ENCODE measurements at regions not wholly inside any gene's neighbourhood (a gene's known extent, or its start where the extent isn't known, plus 50 kb on each side); places are given as distances from the start of the nearest gene placed in this dataset.

DNA sequence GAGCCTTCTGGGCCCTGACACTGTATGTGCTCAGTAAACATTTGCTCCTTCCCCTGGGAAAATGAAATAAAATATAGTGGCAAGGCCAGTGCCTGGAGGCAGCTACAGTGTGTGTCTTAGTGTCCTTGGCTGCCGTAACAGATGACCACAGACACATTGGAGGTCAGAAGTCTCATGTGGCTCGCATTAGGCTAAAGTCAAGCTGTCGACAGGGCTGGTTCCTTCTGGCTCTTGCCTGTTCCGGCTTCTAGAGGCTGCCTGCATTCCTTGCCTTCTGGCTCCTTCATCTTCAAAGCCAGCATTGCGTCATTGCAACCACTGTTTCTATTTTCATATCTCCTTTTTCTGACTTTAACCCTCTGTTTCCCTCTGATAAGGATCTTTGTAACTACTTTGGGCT lies 83.6 kb upstream of the STX18 start (continued):
- TF ChIP-seq E2F8 (IDR thresholded peaks at IDR 0.05; ENCODE audit: low read depth, partially characterized antibody) = no peak
- TF ChIP-seq DPF2 (IDR thresholded peaks at IDR 0.05) = no peak
- no peak for TF ChIP-seq POLR2AphosphoS2 (IDR thresholded peaks at IDR 0.05; ENCODE audit: low read depth, low read length)
- TF ChIP-seq YBX1 (IDR thresholded peaks at IDR 0.05) = no peak
- TF ChIP-seq NFIC (IDR thresholded peaks at IDR 0.05; ENCODE audit: low read depth, low read length) = no peak
- no peak for TF ChIP-seq MTA3 (IDR thresholded peaks at IDR 0.05; ENCODE audit: borderline replicate concordance, low read length)
- no peak for TF ChIP-seq CREM (IDR thresholded peaks at IDR 0.05; ENCODE audit: low read depth)
- TF ChIP-seq SUZ12 (IDR thresholded peaks at IDR 0.05; ENCODE audit: unreplicated experiment) = no peak
- TF ChIP-seq ZNF592 (IDR thresholded peaks at IDR 0.05) = no peak
- TF ChIP-seq, protein P1, sequence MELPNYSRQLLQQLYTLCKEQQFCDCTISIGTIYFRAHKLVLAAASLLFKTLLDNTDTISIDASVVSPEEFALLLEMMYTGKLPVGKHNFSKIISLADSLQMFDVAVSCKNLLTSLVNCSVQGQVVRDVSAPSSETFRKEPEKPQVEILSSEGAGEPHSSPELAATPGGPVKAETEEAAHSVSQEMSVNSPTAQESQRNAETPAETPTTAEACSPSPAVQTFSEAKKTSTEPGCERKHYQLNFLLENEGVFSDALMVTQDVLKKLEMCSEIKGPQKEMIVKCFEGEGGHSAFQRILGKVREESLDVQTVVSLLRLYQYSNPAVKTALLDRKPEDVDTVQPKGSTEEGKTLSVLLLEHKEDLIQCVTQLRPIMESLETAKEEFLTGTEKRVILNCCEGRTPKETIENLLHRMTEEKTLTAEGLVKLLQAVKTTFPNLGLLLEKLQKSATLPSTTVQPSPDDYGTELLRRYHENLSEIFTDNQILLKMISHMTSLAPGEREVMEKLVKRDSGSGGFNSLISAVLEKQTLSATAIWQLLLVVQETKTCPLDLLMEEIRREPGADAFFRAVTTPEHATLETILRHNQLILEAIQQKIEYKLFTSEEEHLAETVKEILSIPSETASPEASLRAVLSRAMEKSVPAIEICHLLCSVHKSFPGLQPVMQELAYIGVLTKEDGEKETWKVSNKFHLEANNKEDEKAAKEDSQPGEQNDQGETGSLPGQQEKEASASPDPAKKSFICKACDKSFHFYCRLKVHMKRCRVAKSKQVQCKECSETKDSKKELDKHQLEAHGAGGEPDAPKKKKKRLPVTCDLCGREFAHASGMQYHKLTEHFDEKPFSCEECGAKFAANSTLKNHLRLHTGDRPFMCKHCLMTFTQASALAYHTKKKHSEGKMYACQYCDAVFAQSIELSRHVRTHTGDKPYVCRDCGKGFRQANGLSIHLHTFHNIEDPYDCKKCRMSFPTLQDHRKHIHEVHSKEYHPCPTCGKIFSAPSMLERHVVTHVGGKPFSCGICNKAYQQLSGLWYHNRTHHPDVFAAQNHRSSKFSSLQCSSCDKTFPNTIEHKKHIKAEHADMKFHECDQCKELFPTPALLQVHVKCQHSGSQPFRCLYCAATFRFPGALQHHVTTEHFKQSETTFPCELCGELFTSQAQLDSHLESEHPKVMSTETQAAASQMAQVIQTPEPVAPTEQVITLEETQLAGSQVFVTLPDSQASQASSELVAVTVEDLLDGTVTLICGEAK (IDR thresholded peaks at IDR 0.05; ENCODE audit: borderline replicate concordance) = no peak

All from GM12878 (cell line).